GM20000 (cell line): ENCODE measurements at regions not wholly inside any gene's neighbourhood (a gene's known extent, or its start where the extent isn't known, plus 50 kb on each side); places are given as distances from the start of the nearest gene placed in this dataset.
"Not testable (repeated sequence)": the region's sequence is repeated elsewhere in the genome, so short reads cannot be mapped to it uniquely, and the experiment has no call there.

ENCODE experiments used
- DNase-seq: peaks from one replicate; pipeline ENCODE4 v3.0.0; 2012; ENCODE audit warnings: low spot score
- TF ChIP-seq, protein P1 (sequence below): IDR thresholded peaks from 2 replicates; pipeline ENCODE4 v1.5.1; 2012; ENCODE audit warnings: mild to moderate bottlenecking, control low read depth; ENCODE audit errors: extremely low read depth, missing control alignments

DNA sequence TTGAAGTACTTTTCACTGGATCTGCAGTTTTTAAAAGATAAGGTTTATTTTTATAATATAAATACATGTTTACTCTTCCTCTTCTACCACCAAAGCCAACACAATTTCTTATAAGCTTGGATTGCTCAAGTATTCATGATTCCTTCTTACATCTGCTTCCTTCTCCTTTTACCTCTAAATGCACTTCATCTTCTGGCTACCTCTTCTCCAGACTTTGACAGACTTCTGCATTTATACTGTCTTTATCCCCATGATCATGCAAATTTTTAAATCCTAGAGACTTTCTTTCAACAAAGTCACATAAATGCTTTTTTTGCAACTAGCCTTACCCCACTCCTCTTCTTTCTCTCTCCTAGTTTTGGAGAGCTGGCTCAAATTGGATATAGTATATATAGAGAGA is 142.9 kb downstream of the TFAP2B start:
- TF ChIP-seq, protein P1, sequence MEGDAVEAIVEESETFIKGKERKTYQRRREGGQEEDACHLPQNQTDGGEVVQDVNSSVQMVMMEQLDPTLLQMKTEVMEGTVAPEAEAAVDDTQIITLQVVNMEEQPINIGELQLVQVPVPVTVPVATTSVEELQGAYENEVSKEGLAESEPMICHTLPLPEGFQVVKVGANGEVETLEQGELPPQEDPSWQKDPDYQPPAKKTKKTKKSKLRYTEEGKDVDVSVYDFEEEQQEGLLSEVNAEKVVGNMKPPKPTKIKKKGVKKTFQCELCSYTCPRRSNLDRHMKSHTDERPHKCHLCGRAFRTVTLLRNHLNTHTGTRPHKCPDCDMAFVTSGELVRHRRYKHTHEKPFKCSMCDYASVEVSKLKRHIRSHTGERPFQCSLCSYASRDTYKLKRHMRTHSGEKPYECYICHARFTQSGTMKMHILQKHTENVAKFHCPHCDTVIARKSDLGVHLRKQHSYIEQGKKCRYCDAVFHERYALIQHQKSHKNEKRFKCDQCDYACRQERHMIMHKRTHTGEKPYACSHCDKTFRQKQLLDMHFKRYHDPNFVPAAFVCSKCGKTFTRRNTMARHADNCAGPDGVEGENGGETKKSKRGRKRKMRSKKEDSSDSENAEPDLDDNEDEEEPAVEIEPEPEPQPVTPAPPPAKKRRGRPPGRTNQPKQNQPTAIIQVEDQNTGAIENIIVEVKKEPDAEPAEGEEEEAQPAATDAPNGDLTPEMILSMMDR: no peak
- DNase-seq: no peak

DNA sequence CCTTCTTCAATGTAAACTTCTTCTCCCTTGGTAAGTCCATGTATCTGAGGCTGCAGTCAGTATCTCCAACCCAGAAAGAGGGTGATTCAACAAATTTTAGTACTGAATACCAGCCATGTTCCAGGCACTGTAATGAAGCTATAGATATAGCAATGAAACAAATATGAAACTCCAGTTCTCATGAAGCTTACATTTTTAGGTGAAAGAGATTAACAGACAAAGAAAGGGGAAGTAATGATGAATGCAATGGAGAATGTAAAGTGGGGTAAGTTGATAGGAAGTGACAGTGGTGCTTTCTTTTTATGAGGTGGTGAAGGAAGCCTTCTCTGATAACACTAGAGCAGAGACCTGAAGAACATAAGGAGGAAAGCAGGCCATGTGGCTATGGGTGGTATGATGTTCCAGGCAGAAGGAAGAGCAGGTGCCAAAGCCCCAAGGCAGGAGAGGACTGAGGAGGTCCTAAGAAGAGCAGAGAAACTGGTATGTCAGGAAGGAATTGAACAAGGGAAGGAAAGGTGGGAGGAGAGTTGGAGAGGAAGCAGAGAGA is 143.6 kb downstream of the TFAP2B start:
- TF ChIP-seq, protein P1: no peak
- no peak for DNase-seq

DNA sequence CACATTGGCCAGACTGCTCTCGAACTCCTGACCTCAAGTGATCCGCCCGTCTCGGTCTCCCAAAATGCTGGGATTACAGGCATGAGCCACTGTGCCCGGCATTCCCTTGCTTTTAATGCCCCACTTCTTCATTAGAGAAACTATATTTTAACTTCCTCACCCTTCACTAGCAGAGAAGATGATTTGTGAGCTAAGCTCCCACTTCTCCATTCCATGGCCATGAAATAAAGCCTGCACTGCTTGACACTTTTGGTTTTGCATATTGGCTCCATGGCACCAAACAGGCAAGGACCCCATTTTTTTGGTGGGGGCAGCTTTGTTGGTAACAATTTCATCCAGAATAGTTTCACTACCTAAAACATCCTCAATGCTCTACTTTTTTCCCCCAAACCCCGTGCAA is 145.3 kb downstream of the TFAP2B start:
- TF ChIP-seq, protein P1: no peak

DNA sequence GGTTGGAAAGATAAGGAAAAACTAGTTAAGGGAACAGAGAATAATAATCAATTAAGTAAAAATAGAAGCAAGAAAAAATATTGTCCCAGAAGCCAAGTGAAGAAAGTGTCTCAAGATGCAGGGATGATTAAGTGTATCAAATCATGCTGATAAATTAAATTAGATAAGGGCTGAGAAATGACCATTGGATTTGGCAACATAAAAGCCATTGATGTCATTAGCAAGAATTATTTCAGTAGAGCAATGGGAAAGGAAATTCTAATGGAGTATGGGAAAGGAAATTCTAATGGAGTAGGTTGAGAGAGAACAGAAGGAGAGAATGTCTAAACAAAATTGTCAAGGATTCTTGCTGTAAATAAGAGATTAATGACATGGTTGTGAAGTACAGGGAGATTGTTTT is 146.8 kb downstream of the TFAP2B start:
- no peak for DNase-seq
- TF ChIP-seq, protein P1: no peak

More for the DNA sequence above, 145.3 kb downstream of the TFAP2B start:
- DNase-seq: no peak

DNA sequence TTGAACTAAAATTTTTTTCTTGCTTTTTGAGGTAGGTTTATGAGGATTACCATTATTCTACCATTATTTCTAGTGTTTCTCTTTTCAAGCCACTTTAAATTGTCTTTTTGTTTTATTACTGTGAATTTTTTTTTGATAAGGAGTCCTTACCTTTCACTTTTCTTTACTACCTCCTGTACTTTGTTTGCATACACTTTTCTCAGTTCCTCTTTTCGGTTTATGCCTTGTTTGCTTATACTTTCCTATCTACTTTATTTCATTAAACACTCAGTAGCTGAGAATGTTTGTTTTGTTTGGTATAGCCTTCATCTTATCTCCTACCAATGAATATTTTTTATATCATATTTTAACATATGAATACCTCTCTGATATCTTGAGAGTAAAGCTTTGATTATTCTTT is 147.9 kb downstream of the TFAP2B start:
- peak; percentile 20 for DNase-seq
- TF ChIP-seq, protein P1: no peak

DNA sequence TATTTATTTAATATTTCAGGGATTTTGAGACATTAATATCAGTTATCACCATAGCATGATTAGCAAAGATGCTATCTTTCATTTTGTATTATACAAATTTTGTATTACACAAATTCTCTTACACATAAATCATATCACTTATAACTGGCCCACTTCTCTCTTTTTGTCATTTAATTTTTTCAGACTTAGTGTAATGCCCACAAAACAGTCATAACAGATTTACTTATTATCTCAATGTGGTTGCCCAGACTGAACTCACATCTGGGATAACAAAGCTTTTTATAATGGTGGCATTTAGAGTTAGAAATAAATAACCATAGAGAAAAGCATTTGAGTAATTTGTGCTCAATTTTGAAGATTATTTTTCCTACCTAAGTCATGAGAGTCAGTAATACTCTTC is 148.3 kb downstream of the TFAP2B start:
- DNase-seq: no peak
- TF ChIP-seq, protein P1: no peak

DNA sequence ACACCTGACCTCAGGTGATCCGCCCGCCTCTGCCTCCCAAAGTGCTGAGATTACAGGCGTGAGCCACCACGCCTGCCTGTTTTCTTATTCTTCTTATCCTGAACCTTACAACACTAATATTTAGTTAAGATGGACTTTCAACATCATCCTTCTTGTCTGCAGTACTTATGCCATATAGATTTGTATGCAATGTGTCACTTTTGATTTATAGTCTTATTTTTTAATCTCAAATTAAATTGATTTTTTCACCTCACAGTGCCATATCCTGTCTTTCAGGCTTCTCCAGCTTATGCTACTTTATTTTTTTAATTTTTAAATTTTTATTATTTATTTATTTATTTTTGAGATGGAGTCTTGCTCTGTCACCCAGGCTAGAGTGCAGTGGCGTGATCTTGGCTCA is 149.6 kb downstream of the TFAP2B start:
- not testable (repeated sequence) for DNase-seq

DNA sequence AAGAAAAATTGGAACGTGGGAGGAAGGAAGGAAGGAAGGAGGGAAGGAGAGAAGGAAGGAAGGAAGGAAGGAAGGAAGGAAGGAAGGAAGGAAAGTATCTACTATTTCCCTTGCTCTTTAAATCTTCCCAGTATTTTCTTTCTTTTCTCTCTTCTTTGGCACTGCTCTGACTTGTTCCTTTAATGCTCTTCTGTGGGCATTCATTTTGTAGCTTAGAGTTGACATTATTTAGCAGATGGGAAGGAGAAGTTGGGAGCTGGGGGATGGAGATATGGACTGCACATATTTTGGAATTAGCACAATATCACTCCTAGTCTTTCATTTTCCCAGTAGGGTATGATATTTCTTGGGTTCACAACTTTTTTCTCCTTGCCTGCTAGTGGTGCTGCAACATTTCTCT is 152.2 kb downstream of the TFAP2B start:
- TF ChIP-seq, protein P1: no peak
- DNase-seq: no peak
